Activated naive CD4-positive, alpha-beta T cell treated with anti-CD3 and anti-CD28 coated beads for 36 hours (primary cell): ENCODE measurements at regions not wholly inside any gene's neighbourhood (a gene's known extent, or its start where the extent isn't known, plus 50 kb on each side); places are given as distances from the start of the nearest gene placed in this dataset.
A peak's percentile ranks its signal among the peaks of the same experiment; 100 is the strongest.

Experiments
- CTCF ChIA-PET: fragments of 350-600 bp; sonication (Branson Sonifier 250); formaldehyde crosslinking; loops from one replicate; lab custom pipeline; 2021; ENCODE audit warnings: antibody characterized with exemption; lab: Charles Lee
- DNase-seq: peaks from one replicate; pipeline ENCODE4 v3.0.0-alpha.2; 2020
- H3K27ac Mint-ChIP-seq: one replicate; pipeline ENCODE4 v1.8.0; 2021; ENCODE audit warnings: mild to moderate bottlenecking, mixed read lengths
- H3K27me3 Mint-ChIP-seq: one replicate; pipeline ENCODE4 v1.8.0; 2021; ENCODE audit warnings: low read depth, mixed read lengths
- H3K36me3 Mint-ChIP-seq: one replicate; pipeline ENCODE4 v1.8.0; 2021; ENCODE audit warnings: low read depth, mixed read lengths
- H3K4me1 Mint-ChIP-seq: one replicate; pipeline ENCODE4 v1.8.0; 2021; ENCODE audit warnings: low read depth, mixed read lengths
- H3K4me3 Mint-ChIP-seq: one replicate; pipeline ENCODE4 v1.8.0; 2021; ENCODE audit warnings: mild to moderate bottlenecking, moderate library complexity, mixed read lengths
- H3K9me3 Mint-ChIP-seq: one replicate; pipeline ENCODE4 v1.8.0; 2021; ENCODE audit warnings: mixed read lengths
- intact Hi-C: fragments of 100-400 bp; cut with micrococcal nuclease; formaldehyde crosslinking; loops from one replicate; pipeline ENCODE4 v1.15.1; 2023

- intact Hi-C loops: no loop called here
- Mint-ChIP-seq H3K4me1 (peaks cover 11% of the 10 kb centered on the region), H3K27ac (no peak overlapping the region), H3K9me3 (no peaks in the 10 kb centered on the region), H3K4me3 (no peak overlapping the region), H3K36me3 (no peaks in the 10 kb centered on the region), H3K27me3 (peaks cover 20% of the 10 kb centered on the region)
- CTCF ChIA-PET: interaction anchor here (1.8 kb wide), 1 partner anchor 95 kb away, joined by 7 read pairs; no protein-coding TSS in a partner anchor
- DNase-seq: no peak
Observed at GRCh38 chr2:120438301-120439066, 92.5 kb downstream of the INHBB start.

GRCh38 chr2:120439067-120439368 is 93.1 kb downstream of the INHBB start:
- H3K36me3 Mint-ChIP-seq: no peaks in the 10 kb centered on the region
- CTCF ChIA-PET: no interaction called here

GRCh38 chr2:120439637-120440384 is 93.9 kb downstream of the INHBB start:
- H3K27me3 Mint-ChIP-seq: peaks cover 27% of the 10 kb centered on the region
- H3K4me3 Mint-ChIP-seq: no peak overlapping the region
- no peaks in the 10 kb centered on the region for H3K9me3 Mint-ChIP-seq
- H3K36me3 Mint-ChIP-seq: no peaks in the 10 kb centered on the region
- H3K27ac Mint-ChIP-seq: no peak overlapping the region
- intact Hi-C loops: loop anchor here (5.0 kb wide), 2 partner anchors 213 to 237 kb away; no protein-coding TSS in a partner anchor
- CTCF ChIA-PET: no interaction called here
- peaks cover 12% of the 10 kb centered on the region for H3K4me1 Mint-ChIP-seq
- no peak for DNase-seq

More at GRCh38 chr2:120439067-120439368, 93.1 kb downstream of the INHBB start:
- no peaks in the 10 kb centered on the region for H3K9me3 Mint-ChIP-seq
- intact Hi-C loops: no loop called here
- no peak for DNase-seq
- peaks cover 24% of the 10 kb centered on the region for H3K27me3 Mint-ChIP-seq
- H3K4me1 Mint-ChIP-seq: peaks cover 12% of the 10 kb centered on the region
- H3K4me3 Mint-ChIP-seq: no peak overlapping the region
- no peak overlapping the region for H3K27ac Mint-ChIP-seq

GRCh38 chr2:120440521-120441350 is 94.8 kb downstream of the INHBB start:
- Mint-ChIP-seq H3K4me3 (no peak overlapping the region), H3K36me3 (no peaks in the 10 kb centered on the region), H3K4me1 (peaks cover 12% of the 10 kb centered on the region), H3K27me3 (peaks cover 27% of the 10 kb centered on the region), H3K27ac (no peak overlapping the region), H3K9me3 (no peaks in the 10 kb centered on the region)
- intact Hi-C loops: loop anchor here (5.0 kb wide), 2 partner anchors 213 to 237 kb away; no protein-coding TSS in a partner anchor
- CTCF ChIA-PET: interaction anchor here (0.7 to 1.2 kb wide), 2 partner anchors 10 to 97 kb away, joined by 3 read pairs; no protein-coding TSS in a partner anchor
- no peak for DNase-seq

- Mint-ChIP-seq H3K4me1 (peaks cover 12% of the 10 kb centered on the region), H3K9me3 (no peaks in the 10 kb centered on the region), H3K27ac (no peak overlapping the region), H3K4me3 (no peak overlapping the region), H3K36me3 (no peaks in the 10 kb centered on the region), H3K27me3 (peaks cover 27% of the 10 kb centered on the region)
- intact Hi-C loops: loop anchor here (5.0 kb wide), 2 partner anchors 214 to 236 kb away; no protein-coding TSS in a partner anchor
- no peak for DNase-seq
- CTCF ChIA-PET: interaction anchor here (0.7 to 1.2 kb wide), 3 partner anchors 9 to 98 kb away, joined by 3 to 4 read pairs (median 3); no protein-coding TSS in a partner anchor
Observed at GRCh38 chr2:120441351-120441700, 95.4 kb downstream of the INHBB start.

- H3K27ac Mint-ChIP-seq: no peak overlapping the region
- H3K9me3 Mint-ChIP-seq: no peaks in the 10 kb centered on the region
- no peaks in the 10 kb centered on the region for H3K36me3 Mint-ChIP-seq
- peaks cover 27% of the 10 kb centered on the region for H3K27me3 Mint-ChIP-seq
- CTCF ChIA-PET: interaction anchor here (1.1 to 1.2 kb wide), 2 partner anchors 44 to 99 kb away, joined by 3 to 4 read pairs; no protein-coding TSS in a partner anchor
- peaks cover 12% of the 10 kb centered on the region for H3K4me1 Mint-ChIP-seq
- peak overlapping the region; percentile 69 for H3K4me3 Mint-ChIP-seq
- DNase-seq: peak; percentile 9
- intact Hi-C loops: loop anchor here (5.0 kb wide), 2 partner anchors 215 to 235 kb away; no protein-coding TSS in a partner anchor
Observed at GRCh38 chr2:120441744-120442471, 96.0 kb downstream of the INHBB start.

- H3K27me3 Mint-ChIP-seq: peaks cover 27% of the 10 kb centered on the region
- peaks cover 12% of the 10 kb centered on the region for H3K4me1 Mint-ChIP-seq
- H3K4me3 Mint-ChIP-seq: peak overlapping the region; percentile 69
- H3K36me3 Mint-ChIP-seq: no peaks in the 10 kb centered on the region
- H3K27ac Mint-ChIP-seq: no peak overlapping the region
- intact Hi-C loops: loop anchor here (5.0 kb wide), 2 partner anchors 215 to 235 kb away; no protein-coding TSS in a partner anchor
- CTCF ChIA-PET: interaction anchor here (1.1 kb wide), 1 partner anchor 45 kb away, joined by 4 read pairs; no protein-coding TSS in a partner anchor
- DNase-seq: no peak
- H3K9me3 Mint-ChIP-seq: no peaks in the 10 kb centered on the region
Observed at GRCh38 chr2:120442541-120442922, 96.6 kb downstream of the INHBB start.

GRCh38 chr2:120442923-120443571 is 97.1 kb downstream of the INHBB start:
- DNase-seq: peak; percentile 64
- Mint-ChIP-seq H3K27ac (no peak overlapping the region), H3K27me3 (peaks cover 27% of the 10 kb centered on the region), H3K4me3 (peak overlapping the region; percentile 69), H3K4me1 (peaks cover 12% of the 10 kb centered on the region), H3K9me3 (no peaks in the 10 kb centered on the region), H3K36me3 (no peaks in the 10 kb centered on the region)
- CTCF ChIA-PET: interaction anchor here (0.6 kb wide), 1 partner anchor 238 kb away, joined by 4 read pairs; no protein-coding TSS in a partner anchor
- intact Hi-C loops: loop anchor here (5.0 kb wide), 2 partner anchors 216 to 234 kb away; no protein-coding TSS in a partner anchor

- CTCF ChIA-PET: no interaction called here
- intact Hi-C loops: loop anchor here (5.0 kb wide), 2 partner anchors 217 to 233 kb away; no protein-coding TSS in a partner anchor
- Mint-ChIP-seq H3K4me3 (no peak overlapping the region), H3K9me3 (no peaks in the 10 kb centered on the region), H3K27ac (no peak overlapping the region), H3K36me3 (no peaks in the 10 kb centered on the region), H3K27me3 (peaks cover 27% of the 10 kb centered on the region), H3K4me1 (peaks cover 12% of the 10 kb centered on the region)
- no peak for DNase-seq
Observed at GRCh38 chr2:120443946-120444345, 98.0 kb downstream of the INHBB start.

- no peak for DNase-seq
- H3K27me3 Mint-ChIP-seq: peaks cover 27% of the 10 kb centered on the region
- H3K4me1 Mint-ChIP-seq: peaks cover 12% of the 10 kb centered on the region
- CTCF ChIA-PET: no interaction called here
- H3K36me3 Mint-ChIP-seq: no peaks in the 10 kb centered on the region
- H3K4me3 Mint-ChIP-seq: no peak overlapping the region
- H3K27ac Mint-ChIP-seq: no peak overlapping the region
- intact Hi-C loops: loop anchor here (5.0 kb wide), 2 partner anchors 217 to 233 kb away; no protein-coding TSS in a partner anchor
- H3K9me3 Mint-ChIP-seq: no peaks in the 10 kb centered on the region
Observed at GRCh38 chr2:120444691-120445240, 98.8 kb downstream of the INHBB start.
